ENCODE measurements at regions not wholly inside any gene's neighbourhood (a gene's known extent, or its start where the extent isn't known, plus 50 kb on each side); places are given as distances from the start of the nearest gene placed in this dataset.

GRCh38 chr4:186946682-186947294 lies 223.1 kb upstream of the FAT1 start:
- no peak for TF ChIP-seq CTCF (IDR thresholded peaks at IDR 0.05; ENCODE audit: insufficient read depth, low read length, poor library complexity, severe bottlenecking)
- no peak for DNase-seq (ENCODE audit: extremely low read depth, insufficient read length)
- no peaks in the 10 kb centered on the region for H3K27me3 ChIP-seq (replicated peaks; ENCODE audit: control insufficient read depth, insufficient read depth, low read length)
- H3K4me3 ChIP-seq (replicated peaks; ENCODE audit: low read depth, low read length), result no peak overlapping the region
- no peaks in the 10 kb centered on the region for H3K36me3 ChIP-seq (ENCODE audit: control insufficient read depth, insufficient read depth, low read length)

- no peak for DNase-seq (ENCODE audit: extremely low read depth, insufficient read length)
- Histone ChIP-seq H3K27me3 (replicated peaks; ENCODE audit: control insufficient read depth, insufficient read depth, low read length) (no peaks in the 10 kb centered on the region), H3K36me3 (ENCODE audit: control insufficient read depth, insufficient read depth, low read length) (no peaks in the 10 kb centered on the region), H3K4me3 (replicated peaks; ENCODE audit: low read depth, low read length) (no peak overlapping the region)
- no peak for TF ChIP-seq CTCF (IDR thresholded peaks at IDR 0.05; ENCODE audit: insufficient read depth, low read length, poor library complexity, severe bottlenecking)
Measured at GRCh38 chr4:186948361-186949242, 224.9 kb upstream of the FAT1 start.

- no peaks in the 10 kb centered on the region for H3K36me3 ChIP-seq (ENCODE audit: control insufficient read depth, insufficient read depth, low read length)
- no peak for DNase-seq (ENCODE audit: extremely low read depth, insufficient read length)
- no peak for TF ChIP-seq CTCF (IDR thresholded peaks at IDR 0.05; ENCODE audit: insufficient read depth, low read length, poor library complexity, severe bottlenecking)
- no peak overlapping the region for H3K4me3 ChIP-seq (replicated peaks; ENCODE audit: low read depth, low read length)
- no peaks in the 10 kb centered on the region for H3K27me3 ChIP-seq (replicated peaks; ENCODE audit: control insufficient read depth, insufficient read depth, low read length)
Measured at GRCh38 chr4:186949847-186950246, 226.2 kb upstream of the FAT1 start.

- H3K36me3 ChIP-seq (ENCODE audit: control insufficient read depth, insufficient read depth, low read length), result no peaks in the 10 kb centered on the region
- DNase-seq (ENCODE audit: extremely low read depth, insufficient read length), result no peak
- no peak overlapping the region for H3K4me3 ChIP-seq (replicated peaks; ENCODE audit: low read depth, low read length)
- no peak for TF ChIP-seq CTCF (IDR thresholded peaks at IDR 0.05; ENCODE audit: insufficient read depth, low read length, poor library complexity, severe bottlenecking)
- no peaks in the 10 kb centered on the region for H3K27me3 ChIP-seq (replicated peaks; ENCODE audit: control insufficient read depth, insufficient read depth, low read length)
Measured at GRCh38 chr4:186952709-186953108, 229.1 kb upstream of the FAT1 start.

- no peak for DNase-seq (ENCODE audit: extremely low read depth, insufficient read length)
- Histone ChIP-seq H3K36me3 (ENCODE audit: control insufficient read depth, insufficient read depth, low read length) (no peaks in the 10 kb centered on the region), H3K27me3 (replicated peaks; ENCODE audit: control insufficient read depth, insufficient read depth, low read length) (no peaks in the 10 kb centered on the region), H3K4me3 (replicated peaks; ENCODE audit: low read depth, low read length) (no peak overlapping the region)
- TF ChIP-seq CTCF (IDR thresholded peaks at IDR 0.05; ENCODE audit: insufficient read depth, low read length, poor library complexity, severe bottlenecking), result no peak
Measured at GRCh38 chr4:186953599-186954260, 230.1 kb upstream of the FAT1 start.

All from GM06990 (cell line).